Neural cell (in vitro differentiated cells): ENCODE measurements at regions not wholly inside any gene's neighbourhood (a gene's known extent, or its start where the extent isn't known, plus 50 kb on each side); places are given as distances from the start of the nearest gene placed in this dataset.

Experiments used
- H2AFZ ChIP-seq: fragments of 200-600, 300-800 bp; sonication (generic), shearing (Covaris generic); 2 replicates; pipeline ENCODE4 v1.6.0; 2014; ENCODE audit warnings: low read depth, mild to moderate bottlenecking, antibody characterized with exemption, low read length, moderate library complexity
- H3F3A ChIP-seq: fragments of 200-600 bp; shearing (Covaris generic); 2 replicates; pipeline ENCODE4 v1.6.1; 2016; ENCODE audit warnings: mild to moderate bottlenecking, moderate library complexity, mixed read lengths, antibody characterized with exemption, low read length; ENCODE audit not compliant: insufficient read depth, poor library complexity, severe bottlenecking
- H3K27ac ChIP-seq: fragments of 200-600, 300-800 bp; sonication (generic), shearing (Covaris generic); 2 replicates; pipeline ENCODE4 v1.5.1; 2014; ENCODE audit warnings: mild to moderate bottlenecking, low read length, moderate library complexity
- H3K27me3 ChIP-seq: fragments of 300-800, 200-600 bp; sonication (generic), shearing (Covaris generic); 2 replicates; pipeline ENCODE4 v1.6.0; 2014; ENCODE audit warnings: mild to moderate bottlenecking, low read depth, low read length, moderate library complexity; ENCODE audit not compliant: insufficient read depth
- H3K36me3 ChIP-seq: fragments of 300-800, 200-600 bp; sonication (generic), shearing (Covaris generic); 2 replicates; pipeline ENCODE4 v1.5.1; 2014; ENCODE audit warnings: mild to moderate bottlenecking, antibody characterized with exemption, low read length, moderate library complexity; ENCODE audit not compliant: insufficient read depth
- H3K4me2 ChIP-seq: fragments of 300-800, 200-600 bp; sonication (generic), shearing (Covaris generic); 2 replicates; pipeline ENCODE4 v1.6.0; 2014; ENCODE audit warnings: mild to moderate bottlenecking, low read length
- H3K4me3 ChIP-seq: fragments of 300-800, 200-600 bp; sonication (generic), shearing (Covaris generic); 2 replicates; pipeline ENCODE4 v1.5.1; 2014; ENCODE audit warnings: mild to moderate bottlenecking, low read length, moderate library complexity
- H3K79me2 ChIP-seq: fragments of 200-600 bp; shearing (Covaris generic); replicated peaks from 2 replicates; pipeline ENCODE4 v1.6.0; 2014; ENCODE audit warnings: mild to moderate bottlenecking, low read length, moderate library complexity; ENCODE audit not compliant: insufficient read depth
- H3K9ac ChIP-seq: fragments of 300-800, 200-600 bp; sonication (generic), shearing (Covaris generic); 2 replicates; pipeline ENCODE4 v1.6.1; 2016; ENCODE audit warnings: mild to moderate bottlenecking, low read length, mixed read lengths
- H3K9me2 ChIP-seq: fragments of 200-600 bp; shearing (Covaris generic); 2 replicates; pipeline ENCODE4 v1.6.1; 2016; ENCODE audit warnings: mild to moderate bottlenecking, low read length, mixed read lengths; ENCODE audit not compliant: insufficient read depth
- H3K9me3 ChIP-seq: fragments of 200-600, 300-800 bp; sonication (generic), shearing (Covaris generic); 2 replicates; pipeline ENCODE4 v1.6.1; 2016; ENCODE audit warnings: mild to moderate bottlenecking, mixed run types, low read length, moderate library complexity, mixed read lengths
- H4K20me1 ChIP-seq: fragments of 200-600 bp; shearing (Covaris generic); 2 replicates; pipeline ENCODE4 v1.6.1; 2016; ENCODE audit warnings: mild to moderate bottlenecking, mixed run types; ENCODE audit not compliant: insufficient read depth
- CTCF ChIP-seq: fragments of 450-650 bp; IDR thresholded peaks from 2 replicates; pipeline ENCODE4 v1.5.1; 2014; ENCODE audit warnings: antibody characterized with exemption, mild to moderate bottlenecking, moderate library complexity; ENCODE audit not compliant: poor library complexity, severe bottlenecking
- EP300 ChIP-seq: fragments of 450-650 bp; conservative IDR thresholded peaks from 2 replicates; pipeline ENCODE4 v1.6.1; 2014; ENCODE audit warnings: antibody characterized with exemption, mild to moderate bottlenecking, moderate library complexity; ENCODE audit not compliant: poor library complexity, severe bottlenecking
- EZH2 ChIP-seq: fragments of 200-600, 300-800 bp; shearing (Covaris generic), sonication (generic); IDR thresholded peaks from 2 replicates; pipeline ENCODE4 v1.6.1; 2014; ENCODE audit warnings: antibody characterized with exemption, low read length, borderline replicate concordance, mild to moderate bottlenecking; ENCODE audit not compliant: insufficient read depth, poor library complexity, severe bottlenecking
- MXI1 ChIP-seq: fragments of 450-650 bp; conservative IDR thresholded peaks from 2 replicates; pipeline ENCODE4 v1.6.1; 2014; ENCODE audit warnings: antibody characterized with exemption, mild to moderate bottlenecking; ENCODE audit not compliant: poor library complexity, severe bottlenecking
- POLR2AphosphoS5 ChIP-seq: IDR thresholded peaks from 2 replicates; pipeline ENCODE4 v1.6.1; 2012
- RAD21 ChIP-seq: fragments of 450-650 bp; conservative IDR thresholded peaks from 2 replicates; pipeline ENCODE4 v1.6.1; 2014; ENCODE audit warnings: antibody characterized with exemption, mild to moderate bottlenecking, moderate library complexity
- REST ChIP-seq: IDR thresholded peaks from 2 replicates; pipeline ENCODE4 v1.6.1; 2012; ENCODE audit warnings: borderline replicate concordance
- SMC3 ChIP-seq: fragments of 450-650 bp; conservative IDR thresholded peaks from 2 replicates; pipeline ENCODE4 v1.6.1; 2014; ENCODE audit warnings: antibody characterized with exemption, mild to moderate bottlenecking, moderate library complexity; ENCODE audit not compliant: poor library complexity
- TAF1 ChIP-seq: IDR thresholded peaks from 2 replicates; pipeline ENCODE4 v1.6.1; 2012; ENCODE audit warnings: low read depth

- H2AFZ ChIP-seq: no peak overlapping the region
- no peaks in the 10 kb centered on the region for H3K36me3 ChIP-seq
- no peak overlapping the region for H3K9ac ChIP-seq
- no peak overlapping the region for H3K27ac ChIP-seq
- H3K9me3 ChIP-seq: no peaks in the 10 kb centered on the region
- no peak overlapping the region for H3K4me2 ChIP-seq
- no peaks in the 10 kb centered on the region for H3K27me3 ChIP-seq
- H4K20me1 ChIP-seq: no peaks in the 10 kb centered on the region
- H3F3A ChIP-seq: no peaks in the 10 kb centered on the region
- H3K79me2 ChIP-seq: no peaks in the 10 kb centered on the region
- H3K9me2 ChIP-seq: no peaks in the 10 kb centered on the region
- no peak overlapping the region for H3K4me3 ChIP-seq
- TF ChIP-seq EP300 (no peak), TAF1 (no peak), SMC3 (no peak), EZH2 (no peak), POLR2AphosphoS5 (no peak), RAD21 (no peak), CTCF (no peak), REST (no peak), MXI1 (no peak)
Measured at GRCh38 chrX:114332766-114333165, 251.1 kb upstream of the HTR2C start.

GRCh38 chrX:114334473-114334982, 249.4 kb upstream of the HTR2C start:
- Histone ChIP-seq H3K4me3 (no peak overlapping the region), H4K20me1 (no peaks in the 10 kb centered on the region), H3K36me3 (no peaks in the 10 kb centered on the region), H3K79me2 (no peaks in the 10 kb centered on the region), H3K9me2 (no peaks in the 10 kb centered on the region), H3K27ac (no peak overlapping the region), H3K9me3 (no peaks in the 10 kb centered on the region), H2AFZ (no peak overlapping the region), H3K27me3 (no peaks in the 10 kb centered on the region), H3K4me2 (no peak overlapping the region), H3F3A (no peaks in the 10 kb centered on the region), H3K9ac (no peak overlapping the region)
- TF ChIP-seq POLR2AphosphoS5 (no peak), TAF1 (no peak), MXI1 (no peak), EZH2 (no peak), RAD21 (no peak), SMC3 (no peak), EP300 (no peak)
